GM12865 (cell line): ENCODE measurements at regions not wholly inside any gene's neighbourhood (a gene's known extent, or its start where the extent isn't known, plus 50 kb on each side); places are given as distances from the start of the nearest gene placed in this dataset.

Experiments used
- DNase-seq: peaks from one replicate; pipeline ENCODE4 v3.0.0; 2010; ENCODE audit warnings: low read depth
- H3K4me3 ChIP-seq: 2 replicates; pipeline ENCODE4 v1.5.1; 2011; ENCODE audit warnings: mild to moderate bottlenecking, low read depth, low read length, control low read depth
- TF ChIP-seq, protein P1 (sequence below): IDR thresholded peaks from 2 replicates; pipeline ENCODE4 v1.5.1; 2011; ENCODE audit warnings: low read length, control low read depth, low read depth, inconsistent platforms; ENCODE audit not compliant: insufficient read depth; ENCODE audit errors: missing control alignments

DNA sequence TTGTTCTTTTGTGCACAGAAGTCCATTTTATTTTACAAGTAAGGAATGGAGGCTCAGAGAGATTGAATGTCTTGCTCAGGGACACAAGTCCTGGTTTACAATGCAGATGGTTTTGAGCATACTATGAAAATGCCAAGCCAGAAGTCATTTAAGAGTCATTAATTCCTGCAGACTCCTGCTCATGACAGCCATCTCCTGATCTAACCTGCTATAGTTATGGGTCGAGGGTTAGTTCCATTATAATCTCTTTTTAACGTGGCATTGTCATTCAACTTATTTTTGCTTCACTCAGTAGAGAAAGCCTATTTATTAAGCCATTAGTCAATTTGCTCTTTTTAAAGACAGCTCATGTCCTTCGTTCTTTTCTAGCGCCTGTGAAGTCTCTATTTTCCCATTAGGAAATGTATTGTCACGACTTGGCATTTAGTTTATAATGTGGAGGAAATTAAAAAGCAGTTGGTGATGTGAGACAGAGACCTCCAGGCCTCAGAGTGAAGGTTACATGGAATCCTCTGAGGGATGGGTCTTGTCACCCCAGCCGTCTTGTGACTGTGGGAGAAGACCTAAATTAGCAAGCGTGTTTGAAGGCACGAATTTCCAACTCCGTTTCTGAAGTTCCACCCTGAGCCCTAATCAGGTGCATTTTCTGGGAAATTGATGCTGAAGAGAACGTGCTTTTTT, 84.1 kb downstream of the ACTBL2 start:
- TF ChIP-seq, protein P1, sequence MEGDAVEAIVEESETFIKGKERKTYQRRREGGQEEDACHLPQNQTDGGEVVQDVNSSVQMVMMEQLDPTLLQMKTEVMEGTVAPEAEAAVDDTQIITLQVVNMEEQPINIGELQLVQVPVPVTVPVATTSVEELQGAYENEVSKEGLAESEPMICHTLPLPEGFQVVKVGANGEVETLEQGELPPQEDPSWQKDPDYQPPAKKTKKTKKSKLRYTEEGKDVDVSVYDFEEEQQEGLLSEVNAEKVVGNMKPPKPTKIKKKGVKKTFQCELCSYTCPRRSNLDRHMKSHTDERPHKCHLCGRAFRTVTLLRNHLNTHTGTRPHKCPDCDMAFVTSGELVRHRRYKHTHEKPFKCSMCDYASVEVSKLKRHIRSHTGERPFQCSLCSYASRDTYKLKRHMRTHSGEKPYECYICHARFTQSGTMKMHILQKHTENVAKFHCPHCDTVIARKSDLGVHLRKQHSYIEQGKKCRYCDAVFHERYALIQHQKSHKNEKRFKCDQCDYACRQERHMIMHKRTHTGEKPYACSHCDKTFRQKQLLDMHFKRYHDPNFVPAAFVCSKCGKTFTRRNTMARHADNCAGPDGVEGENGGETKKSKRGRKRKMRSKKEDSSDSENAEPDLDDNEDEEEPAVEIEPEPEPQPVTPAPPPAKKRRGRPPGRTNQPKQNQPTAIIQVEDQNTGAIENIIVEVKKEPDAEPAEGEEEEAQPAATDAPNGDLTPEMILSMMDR = no peak
- no peak overlapping the region for H3K4me3 ChIP-seq
- no peak for DNase-seq

DNA sequence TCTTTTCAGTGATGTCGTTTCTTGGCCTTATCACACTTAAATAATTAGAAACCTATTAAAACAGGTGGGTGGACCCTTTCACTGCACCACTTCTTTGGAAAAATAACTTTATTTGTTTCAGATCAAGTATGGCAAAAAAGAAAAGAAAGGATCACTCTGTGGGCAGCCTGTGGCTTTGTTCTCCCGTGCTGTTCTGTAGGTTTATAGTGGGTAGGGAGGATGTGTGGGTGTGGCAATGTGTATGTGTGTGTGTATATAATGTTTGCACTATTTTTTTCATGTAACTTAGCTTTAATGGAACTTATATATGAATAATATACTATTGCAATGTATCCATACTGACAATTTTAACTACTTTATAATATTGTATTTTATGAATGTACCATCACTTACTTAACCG, 85.9 kb downstream of the ACTBL2 start:
- no peak for DNase-seq
- H3K4me3 ChIP-seq = no peak overlapping the region
- TF ChIP-seq, protein P1 = no peak

DNA sequence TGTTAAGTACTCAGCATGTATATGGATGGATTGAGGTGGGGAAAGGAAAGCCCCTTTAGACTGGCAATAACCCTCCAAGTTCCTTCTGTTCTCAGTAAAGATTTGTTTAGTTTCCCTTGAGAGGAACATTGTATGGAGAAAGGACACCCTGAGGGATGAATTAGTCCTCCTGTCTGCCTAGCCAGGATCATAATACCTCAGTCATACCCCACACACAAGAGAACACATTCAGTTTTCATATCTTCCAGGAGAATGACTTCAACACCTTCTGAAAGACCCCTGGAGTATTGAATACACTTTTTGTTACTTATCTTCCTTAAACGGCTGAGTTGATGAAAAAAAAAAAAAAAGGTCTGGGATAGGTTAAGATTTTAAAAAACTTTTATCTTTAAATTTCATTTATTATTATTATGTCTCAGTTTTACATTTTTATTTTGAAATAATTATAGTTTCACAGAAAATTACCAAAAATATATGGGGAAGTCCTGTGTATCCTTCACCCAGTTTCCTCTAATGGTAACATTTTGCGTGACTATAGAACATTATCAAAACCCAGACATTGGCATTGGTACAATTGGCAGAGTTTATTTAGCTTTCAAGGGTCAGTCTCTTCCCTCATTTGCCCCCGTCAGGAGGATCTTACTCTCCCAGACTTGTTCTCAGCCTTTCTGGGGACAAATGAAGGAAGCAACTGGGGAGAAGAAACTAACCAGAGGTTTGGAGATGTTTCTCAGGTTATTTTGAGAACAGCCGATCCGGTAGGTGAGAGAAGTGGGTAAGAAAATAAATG, 88.0 kb downstream of the ACTBL2 start:
- H3K4me3 ChIP-seq = no peak overlapping the region
- TF ChIP-seq, protein P1 = no peak
- no peak for DNase-seq

DNA sequence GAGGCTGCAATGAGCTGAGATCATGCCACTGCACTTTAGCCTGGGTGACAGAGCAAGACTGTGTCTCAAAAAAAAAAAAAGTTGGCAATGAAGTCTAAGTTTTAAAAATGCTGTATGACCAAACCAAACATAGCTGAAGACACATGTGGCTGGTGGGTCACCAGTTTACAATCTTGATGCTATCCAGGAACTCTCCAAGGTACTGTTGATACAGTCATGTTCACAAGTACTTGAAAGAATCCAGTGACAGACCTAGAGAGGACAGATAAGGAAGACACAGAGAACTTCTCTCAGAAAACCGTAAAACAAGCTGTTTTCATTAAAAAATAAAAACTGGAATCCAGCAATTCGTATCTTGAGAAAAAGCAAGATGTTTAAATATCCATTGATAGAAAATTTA, 95.7 kb downstream of the ACTBL2 start:
- no peak overlapping the region for H3K4me3 ChIP-seq
- DNase-seq = no peak
- TF ChIP-seq, protein P1 = no peak

DNA sequence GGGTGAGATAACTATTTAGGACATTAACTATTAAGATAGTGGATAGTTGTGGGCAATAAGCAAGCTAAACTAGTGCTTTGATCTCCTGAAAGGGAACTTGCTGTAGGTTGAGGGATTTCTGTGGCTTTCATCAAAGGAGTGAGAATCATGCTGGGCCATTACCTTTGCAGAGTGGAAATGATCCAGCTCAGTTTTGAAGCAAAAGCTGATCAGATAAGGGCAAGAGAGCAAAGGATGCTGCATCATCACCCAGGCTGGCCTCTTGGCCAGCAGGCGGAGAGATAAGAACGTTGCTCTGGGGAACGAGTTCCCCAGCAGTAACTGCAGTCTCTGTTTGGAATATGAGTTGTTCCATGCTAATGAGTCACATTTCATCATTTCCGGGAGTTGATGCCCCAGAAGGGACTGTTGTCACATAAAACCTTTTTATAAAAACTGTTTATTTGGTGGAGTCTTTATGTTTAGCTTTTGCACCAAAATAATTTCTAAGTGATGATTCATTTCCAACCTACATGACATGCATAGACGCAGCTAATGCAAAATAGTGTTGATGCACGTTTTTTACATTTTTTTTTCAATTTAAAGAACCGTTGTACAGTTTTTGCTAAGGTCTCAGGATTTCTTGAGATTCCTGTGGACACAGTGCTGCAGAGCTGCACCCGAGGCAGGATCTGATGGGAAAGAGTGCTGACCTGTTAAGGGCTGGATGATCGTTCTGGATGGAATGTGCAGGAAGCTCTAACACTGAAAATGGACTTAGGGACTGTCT, 99.3 kb downstream of the ACTBL2 start:
- TF ChIP-seq, protein P1 = no peak
- DNase-seq = peak; percentile 22
- H3K4me3 ChIP-seq = no peak overlapping the region

DNA sequence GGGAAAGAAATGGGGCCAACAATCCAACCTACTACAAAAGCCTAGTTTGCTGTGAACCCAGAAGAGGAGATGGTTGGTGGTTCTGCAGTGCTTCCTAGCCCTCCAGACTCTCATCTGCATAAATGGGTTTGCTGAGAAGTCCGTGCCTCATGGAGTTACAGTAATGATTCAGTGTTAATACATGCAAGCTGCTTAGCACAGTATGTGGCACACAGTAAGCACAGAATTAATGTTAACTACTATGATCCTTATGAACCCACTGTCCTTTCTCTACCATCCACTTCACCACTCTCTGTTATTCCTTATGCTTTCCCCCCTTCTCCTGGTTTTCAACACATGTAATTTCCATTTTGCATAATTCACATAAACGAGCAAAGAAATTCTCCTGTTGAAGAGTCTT, 100.0 kb downstream of the ACTBL2 start:
- H3K4me3 ChIP-seq = no peak overlapping the region
- TF ChIP-seq, protein P1 = no peak
- no peak for DNase-seq
